ENCODE measurements at regions not wholly inside any gene's neighbourhood (a gene's known extent, or its start where the extent isn't known, plus 50 kb on each side); places are given as distances from the start of the nearest gene placed in this dataset.

- TF ChIP-seq CTCF (IDR thresholded peaks at IDR 0.05; ENCODE audit: insufficient read depth, low read length, poor library complexity, severe bottlenecking) = no peak
- TF ChIP-seq EZH2phosphoT487 (conservative IDR thresholded peaks at IDR 0.05; ENCODE audit: low read length) = no peak
Measured at GRCh38 chr10:106255111-106255678, 909.3 kb downstream of the SORCS1 start.
